Fibroblast of lung (primary cell): ENCODE measurements at regions not wholly inside any gene's neighbourhood (a gene's known extent, or its start where the extent isn't known, plus 50 kb on each side); places are given as distances from the start of the nearest gene placed in this dataset.

Experiments
- CTCF ChIP-seq, 2 donors: IDR thresholded peaks in 1 of 2; conservative IDR thresholded peaks in 1 of 2; 1 replicate in 1 of 2; 2 replicates in 1 of 2; pipeline ENCODE4 v1.5.1; 2011 to 2012; ENCODE audit warnings: low read length in 2 of 2, control low read depth in 1 of 2, inconsistent platforms in 1 of 2, low read depth in 1 of 2, mild to moderate bottlenecking in 1 of 2
- EZH2 ChIP-seq: IDR thresholded peaks from 2 replicates; pipeline ENCODE4 v1.5.1; 2012; ENCODE audit warnings: low read length, control low read depth, mild to moderate bottlenecking; ENCODE audit errors: missing control alignments

GRCh38 chr14:95408731-95409476, 89.2 kb upstream of the CLMN start:
- no peak for TF ChIP-seq CTCF (conservative IDR thresholded peaks at IDR 0.05 in 1 of 2, IDR thresholded peaks at IDR 0.05 in 1 of 2; ENCODE audit: low read depth in 1 of 2, low read length in 2 of 2)
- no peak for TF ChIP-seq EZH2
